IPS-15b (cell line): ENCODE measurements at regions not wholly inside any gene's neighbourhood (a gene's known extent, or its start where the extent isn't known, plus 50 kb on each side); places are given as distances from the start of the nearest gene placed in this dataset.

Experiments
- H3K27me3 ChIP-seq: one replicate; pipeline ENCODE4 v1.6.1; 2013; ENCODE audit warnings: low read length; ENCODE audit not compliant: control insufficient read depth, insufficient read depth
- H3K36me3 ChIP-seq: one replicate; pipeline ENCODE4 v1.6.1; 2013; ENCODE audit warnings: low read length; ENCODE audit not compliant: control insufficient read depth, insufficient read depth
- H3K4me1 ChIP-seq: one replicate; pipeline ENCODE4 v1.6.1; 2013; ENCODE audit warnings: mild to moderate bottlenecking, low read length; ENCODE audit not compliant: control insufficient read depth, insufficient read depth
- H3K4me3 ChIP-seq: one replicate; pipeline ENCODE4 v1.5.1; 2013; ENCODE audit warnings: low read depth, low read length
- H3K9ac ChIP-seq: one replicate; pipeline ENCODE4 v1.6.1; 2013; ENCODE audit warnings: low read depth, mild to moderate bottlenecking, low read length
- H3K9me3 ChIP-seq: one replicate; pipeline ENCODE4 v1.6.1; 2013; ENCODE audit warnings: mild to moderate bottlenecking, low read length; ENCODE audit not compliant: control insufficient read depth, insufficient read depth

- Histone ChIP-seq H3K9ac (no peak overlapping the region), H3K27me3 (no peaks in the 10 kb centered on the region), H3K36me3 (no peaks in the 10 kb centered on the region), H3K9me3 (no peaks in the 10 kb centered on the region), H3K4me1 (peaks cover 2% of the 10 kb centered on the region), H3K4me3 (no peak overlapping the region)
These were observed 349.0 kb downstream of the MCTP2 start for GRCh38 chr15:94580211-94580885.

GRCh38 chr15:94582368-94582767 lies 351.0 kb downstream of the MCTP2 start:
- no peaks in the 10 kb centered on the region for H3K9me3 ChIP-seq
- H3K4me3 ChIP-seq, result no peak overlapping the region
- H3K4me1 ChIP-seq, result no peaks in the 10 kb centered on the region
- H3K27me3 ChIP-seq, result no peaks in the 10 kb centered on the region
- no peaks in the 10 kb centered on the region for H3K36me3 ChIP-seq
- no peak overlapping the region for H3K9ac ChIP-seq

GRCh38 chr15:94584833-94585244 lies 353.5 kb downstream of the MCTP2 start:
- Histone ChIP-seq H3K27me3 (no peaks in the 10 kb centered on the region), H3K4me3 (no peak overlapping the region), H3K9ac (no peak overlapping the region), H3K36me3 (no peaks in the 10 kb centered on the region), H3K9me3 (no peaks in the 10 kb centered on the region), H3K4me1 (no peaks in the 10 kb centered on the region)

- H3K36me3 ChIP-seq, result no peaks in the 10 kb centered on the region
- H3K9ac ChIP-seq, result no peak overlapping the region
- H3K4me1 ChIP-seq, result no peaks in the 10 kb centered on the region
- no peaks in the 10 kb centered on the region for H3K9me3 ChIP-seq
- no peak overlapping the region for H3K4me3 ChIP-seq
- no peaks in the 10 kb centered on the region for H3K27me3 ChIP-seq
These were observed 354.7 kb downstream of the MCTP2 start for GRCh38 chr15:94586099-94586498.

- Histone ChIP-seq H3K36me3 (no peaks in the 10 kb centered on the region), H3K9me3 (no peaks in the 10 kb centered on the region), H3K9ac (no peak overlapping the region), H3K4me1 (no peaks in the 10 kb centered on the region), H3K4me3 (no peak overlapping the region), H3K27me3 (no peaks in the 10 kb centered on the region)
These were observed 355.8 kb downstream of the MCTP2 start for GRCh38 chr15:94587113-94587512.

GRCh38 chr15:94588993-94589392 lies 357.6 kb downstream of the MCTP2 start:
- Histone ChIP-seq H3K9ac (no peak overlapping the region), H3K27me3 (no peaks in the 10 kb centered on the region), H3K4me3 (no peak overlapping the region), H3K9me3 (no peaks in the 10 kb centered on the region), H3K4me1 (no peaks in the 10 kb centered on the region), H3K36me3 (no peaks in the 10 kb centered on the region)

- Histone ChIP-seq H3K27me3 (no peaks in the 10 kb centered on the region), H3K36me3 (no peaks in the 10 kb centered on the region), H3K9ac (no peak overlapping the region), H3K4me3 (no peak overlapping the region), H3K4me1 (no peaks in the 10 kb centered on the region), H3K9me3 (no peaks in the 10 kb centered on the region)
These were observed 361.1 kb downstream of the MCTP2 start for GRCh38 chr15:94592495-94592894.

GRCh38 chr15:94596707-94597106 lies 365.3 kb downstream of the MCTP2 start:
- no peak overlapping the region for H3K4me3 ChIP-seq
- H3K36me3 ChIP-seq, result no peaks in the 10 kb centered on the region
- no peaks in the 10 kb centered on the region for H3K4me1 ChIP-seq
- no peaks in the 10 kb centered on the region for H3K9me3 ChIP-seq
- H3K9ac ChIP-seq, result no peak overlapping the region
- no peaks in the 10 kb centered on the region for H3K27me3 ChIP-seq

- no peaks in the 10 kb centered on the region for H3K27me3 ChIP-seq
These were observed 369.1 kb downstream of the MCTP2 start for GRCh38 chr15:94600505-94600904.

GRCh38 chr15:94602754-94603470 lies 371.6 kb downstream of the MCTP2 start:
- H3K4me3 ChIP-seq, result no peak overlapping the region
- H3K36me3 ChIP-seq, result no peaks in the 10 kb centered on the region
- no peaks in the 10 kb centered on the region for H3K27me3 ChIP-seq
- H3K4me1 ChIP-seq, result no peaks in the 10 kb centered on the region
- no peak overlapping the region for H3K9ac ChIP-seq
- H3K9me3 ChIP-seq, result no peaks in the 10 kb centered on the region

More at GRCh38 chr15:94600505-94600904, 369.1 kb downstream of the MCTP2 start:
- Histone ChIP-seq H3K4me1 (no peaks in the 10 kb centered on the region), H3K9ac (no peak overlapping the region), H3K9me3 (no peaks in the 10 kb centered on the region), H3K36me3 (no peaks in the 10 kb centered on the region), H3K4me3 (no peak overlapping the region)

- Histone ChIP-seq H3K4me1 (no peaks in the 10 kb centered on the region), H3K9ac (no peak overlapping the region), H3K9me3 (no peaks in the 10 kb centered on the region), H3K27me3 (no peaks in the 10 kb centered on the region), H3K36me3 (no peaks in the 10 kb centered on the region), H3K4me3 (no peak overlapping the region)
These were observed 374.9 kb downstream of the MCTP2 start for GRCh38 chr15:94606286-94606685.

- H3K4me1 ChIP-seq, result no peaks in the 10 kb centered on the region
- H3K4me3 ChIP-seq, result no peak overlapping the region
- no peaks in the 10 kb centered on the region for H3K27me3 ChIP-seq
- H3K9me3 ChIP-seq, result no peaks in the 10 kb centered on the region
- H3K9ac ChIP-seq, result no peak overlapping the region
- H3K36me3 ChIP-seq, result no peaks in the 10 kb centered on the region
These were observed 375.9 kb downstream of the MCTP2 start for GRCh38 chr15:94607176-94607654.
